T-helper 1 cell treated with Interleukin-12 subunit alpha and Interleukin-12 subunit beta and Interleukin-4 antibody, amounts not matched to agents 30 ng/mL and 1 ng/mL, for 36 hours (primary cell): ENCODE measurements at regions not wholly inside any gene's neighbourhood (a gene's known extent, or its start where the extent isn't known, plus 50 kb on each side); places are given as distances from the start of the nearest gene placed in this dataset.

ENCODE experiments used
- intact Hi-C: fragments of 100-400 bp; cut with micrococcal nuclease; formaldehyde crosslinking; loops from one replicate; pipeline ENCODE4 v1.15.1; 2024

- intact Hi-C loops = no loop called here
Observed at GRCh38 chr1:83813576-83813975, 185.4 kb downstream of the TTLL7 start.

- intact Hi-C loops = no loop called here
Observed at GRCh38 chr1:83810144-83810543, 188.8 kb downstream of the TTLL7 start.

GRCh38 chr1:83808536-83808935, 190.4 kb downstream of the TTLL7 start:
- intact Hi-C loops = no loop called here

- intact Hi-C loops = no loop called here
Observed at GRCh38 chr1:83807821-83808220, 191.1 kb downstream of the TTLL7 start.

GRCh38 chr1:83807231-83807630, 191.7 kb downstream of the TTLL7 start:
- intact Hi-C loops = no loop called here

- intact Hi-C loops = no loop called here
Observed at GRCh38 chr1:83805921-83806320, 193.0 kb downstream of the TTLL7 start.

GRCh38 chr1:83802460-83803152, 196.3 kb downstream of the TTLL7 start:
- intact Hi-C loops = no loop called here

GRCh38 chr1:83802023-83802422, 196.9 kb downstream of the TTLL7 start:
- intact Hi-C loops = no loop called here

GRCh38 chr1:83800066-83800465, 198.9 kb downstream of the TTLL7 start:
- intact Hi-C loops = no loop called here

GRCh38 chr1:83799594-83799993, 199.3 kb downstream of the TTLL7 start:
- intact Hi-C loops = no loop called here

GRCh38 chr1:83798965-83799364, 200.0 kb downstream of the TTLL7 start:
- intact Hi-C loops = no loop called here

- intact Hi-C loops = no loop called here
Observed at GRCh38 chr1:83796409-83796808, 202.5 kb downstream of the TTLL7 start.

GRCh38 chr1:83794384-83794783, 204.5 kb downstream of the TTLL7 start:
- intact Hi-C loops = no loop called here

GRCh38 chr1:83791821-83792437, 207.0 kb downstream of the TTLL7 start:
- intact Hi-C loops = no loop called here

- intact Hi-C loops = no loop called here
Observed at GRCh38 chr1:83790446-83790845, 208.5 kb downstream of the TTLL7 start.

- intact Hi-C loops = no loop called here
Observed at GRCh38 chr1:83787246-83787998, 211.5 kb downstream of the TTLL7 start.

- intact Hi-C loops = no loop called here
Observed at GRCh38 chr1:83781667-83782066, 217.3 kb downstream of the TTLL7 start.

GRCh38 chr1:83779565-83779964, 219.4 kb downstream of the TTLL7 start:
- intact Hi-C loops = no loop called here

- intact Hi-C loops = no loop called here
Observed at GRCh38 chr1:83777758-83778101, 221.2 kb downstream of the TTLL7 start.

- intact Hi-C loops = no loop called here
Observed at GRCh38 chr1:83776913-83777757, 221.8 kb downstream of the TTLL7 start.

- intact Hi-C loops = no loop called here
Observed at GRCh38 chr1:83775977-83776603, 222.8 kb downstream of the TTLL7 start.
